NT2/D1 (cell line): ENCODE measurements at regions not wholly inside any gene's neighbourhood (a gene's known extent, or its start where the extent isn't known, plus 50 kb on each side); places are given as distances from the start of the nearest gene placed in this dataset.

Experiments
- SUZ12 ChIP-seq: IDR thresholded peaks from 2 replicates; pipeline ENCODE4 v1.6.1; 2011; ENCODE audit not compliant: insufficient read length, insufficient read depth; ENCODE audit errors: extremely low read depth
- YY1 ChIP-seq: IDR thresholded peaks from 2 replicates; pipeline ENCODE4 v1.6.1; 2011; ENCODE audit not compliant: insufficient read length, insufficient read depth
- ZNF274 ChIP-seq: IDR thresholded peaks from 2 replicates; pipeline ENCODE4 v1.6.1; 2011; ENCODE audit warnings: mild to moderate bottlenecking, low read depth, low read length

DNA sequence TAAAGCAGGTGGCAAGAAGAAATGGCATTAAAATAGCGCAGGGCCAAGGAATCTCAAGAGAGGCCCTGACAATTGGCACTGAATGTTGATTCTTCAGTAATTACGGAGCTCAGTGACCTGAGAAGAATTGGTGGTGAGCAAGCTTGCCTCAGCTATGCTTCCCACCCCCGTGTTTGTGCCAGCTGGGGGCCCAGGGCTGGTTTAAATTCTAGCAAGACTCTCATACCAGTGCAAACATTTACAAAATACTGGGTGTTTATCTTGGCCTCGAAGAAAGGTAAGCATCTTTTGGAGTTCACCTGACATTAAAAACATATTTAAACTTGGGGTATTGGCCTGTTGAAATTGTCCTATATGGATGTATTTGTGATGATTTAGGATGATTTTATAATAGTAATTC, 296.7 kb upstream of the USP25 start:
- TF ChIP-seq ZNF274 = no peak
- no peak for TF ChIP-seq YY1
- no peak for TF ChIP-seq SUZ12
